Right lobe of liver (tissue), 4 donors: ENCODE measurements at regions not wholly inside any gene's neighbourhood (a gene's known extent, or its start where the extent isn't known, plus 50 kb on each side); places are given as distances from the start of the nearest gene placed in this dataset.

Experiments
- POLR2A ChIP-seq: fragments of 450-650 bp; IDR thresholded peaks from one replicate; pipeline ENCODE4 v1.6.1; 2017; ENCODE audit warnings: antibody characterized with exemption, mild to moderate bottlenecking
- TF ChIP-seq, protein P1 (sequence below), 4 donors: fragments of 200-600 bp in 3 of 4; fragments of 450-650 bp in 1 of 4; IDR thresholded peaks; one replicate each; pipeline versions ENCODE4 v1.5.1 to v1.8.0; 2016 to 2022; ENCODE audit warnings: antibody characterized with exemption in 4 of 4, mild to moderate bottlenecking in 2 of 4
- donor health status: DM: no; HTN: no; CAD: no.
- donor health status: DM: no; HTN: no; CAD: no.
- donor health status: DM: no; HTN: yes; CAD: no.

DNA sequence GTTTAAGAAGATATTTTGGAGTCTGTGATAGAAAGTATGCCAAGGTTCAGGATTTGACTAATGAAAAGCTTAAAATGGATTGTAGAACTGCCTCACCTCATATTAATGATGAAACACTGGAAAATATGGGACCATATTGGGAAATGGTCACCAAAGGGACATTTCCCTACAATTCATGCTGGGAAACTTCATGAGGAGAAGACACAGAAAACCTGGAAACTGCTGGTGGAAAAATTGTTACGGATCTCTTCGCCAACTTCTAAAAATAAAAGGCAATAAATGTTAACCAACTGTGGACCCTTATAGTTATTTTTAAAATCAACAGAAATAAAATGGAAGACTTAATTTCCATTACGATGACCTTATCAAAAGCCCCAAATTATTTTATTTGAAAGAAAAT, 97.6 kb upstream of the FRMD4B start:
- TF ChIP-seq POLR2A, result no peak
- TF ChIP-seq, protein P1, sequence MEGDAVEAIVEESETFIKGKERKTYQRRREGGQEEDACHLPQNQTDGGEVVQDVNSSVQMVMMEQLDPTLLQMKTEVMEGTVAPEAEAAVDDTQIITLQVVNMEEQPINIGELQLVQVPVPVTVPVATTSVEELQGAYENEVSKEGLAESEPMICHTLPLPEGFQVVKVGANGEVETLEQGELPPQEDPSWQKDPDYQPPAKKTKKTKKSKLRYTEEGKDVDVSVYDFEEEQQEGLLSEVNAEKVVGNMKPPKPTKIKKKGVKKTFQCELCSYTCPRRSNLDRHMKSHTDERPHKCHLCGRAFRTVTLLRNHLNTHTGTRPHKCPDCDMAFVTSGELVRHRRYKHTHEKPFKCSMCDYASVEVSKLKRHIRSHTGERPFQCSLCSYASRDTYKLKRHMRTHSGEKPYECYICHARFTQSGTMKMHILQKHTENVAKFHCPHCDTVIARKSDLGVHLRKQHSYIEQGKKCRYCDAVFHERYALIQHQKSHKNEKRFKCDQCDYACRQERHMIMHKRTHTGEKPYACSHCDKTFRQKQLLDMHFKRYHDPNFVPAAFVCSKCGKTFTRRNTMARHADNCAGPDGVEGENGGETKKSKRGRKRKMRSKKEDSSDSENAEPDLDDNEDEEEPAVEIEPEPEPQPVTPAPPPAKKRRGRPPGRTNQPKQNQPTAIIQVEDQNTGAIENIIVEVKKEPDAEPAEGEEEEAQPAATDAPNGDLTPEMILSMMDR (IDR thresholded peaks at IDR 0.05), result no peak
